Urothelium cell line (cell line): ENCODE measurements at regions not wholly inside any gene's neighbourhood (a gene's known extent, or its start where the extent isn't known, plus 50 kb on each side); places are given as distances from the start of the nearest gene placed in this dataset.
A peak's percentile ranks its signal among the peaks of the same experiment; 100 is the strongest.
"Not testable (repeated sequence)": the region's sequence is repeated elsewhere in the genome, so short reads cannot be mapped to it uniquely, and the experiment has no call there.

ENCODE experiments used
- DNase-seq: peaks from one replicate; pipeline ENCODE4 v3.0.0; 2011; ENCODE audit warnings: low spot score, mixed read lengths
- FAIRE-seq: peaks from 2 replicates; lab custom pipeline; 2011; peaks lifted over from hg19 to GRCh38; lab: Jason Lieb, UNC

GRCh38 chr5:27472871-27473270 is 434.5 kb upstream of the CDH9 start:
- peak; percentile 22 for DNase-seq
- peak; percentile 27 for FAIRE-seq

DNA sequence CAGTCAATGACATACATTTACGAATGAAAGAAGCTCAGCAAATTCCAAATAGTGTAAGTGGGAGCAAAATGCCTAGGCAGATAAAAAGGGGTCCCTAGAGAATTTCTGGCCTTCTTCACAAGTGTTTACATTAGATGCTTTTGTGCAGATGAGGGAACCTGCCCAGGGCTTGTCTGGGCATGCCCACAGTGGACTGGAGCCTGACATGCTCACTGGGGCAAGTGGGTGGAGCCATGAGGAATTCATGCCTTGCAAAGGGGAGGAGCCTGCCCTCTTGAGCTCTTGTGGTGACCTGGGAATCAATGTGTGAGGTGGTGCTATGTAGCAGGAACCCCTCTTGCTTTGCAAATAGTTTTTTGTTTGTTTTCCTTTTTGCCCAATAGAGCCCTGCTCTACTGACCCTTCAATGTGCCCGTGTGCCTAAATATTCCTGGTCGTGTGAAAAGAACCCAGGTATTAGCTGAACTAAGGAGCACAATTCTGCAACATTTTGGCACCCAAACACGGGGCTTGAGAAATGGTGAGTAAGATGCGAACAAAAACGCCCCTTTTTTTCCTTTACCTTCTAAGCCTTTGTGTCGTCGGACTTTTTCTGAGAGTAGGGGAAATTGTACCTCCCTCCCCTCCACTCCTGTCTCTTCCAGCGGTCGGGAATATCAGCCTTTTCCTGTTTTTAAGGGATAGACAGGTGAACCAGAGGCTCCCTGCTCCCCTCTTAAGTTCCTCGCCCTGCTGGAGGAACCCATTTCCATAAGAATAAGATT is 433.8 kb upstream of the CDH9 start:
- DNase-seq, result peak; percentile 93

DNA sequence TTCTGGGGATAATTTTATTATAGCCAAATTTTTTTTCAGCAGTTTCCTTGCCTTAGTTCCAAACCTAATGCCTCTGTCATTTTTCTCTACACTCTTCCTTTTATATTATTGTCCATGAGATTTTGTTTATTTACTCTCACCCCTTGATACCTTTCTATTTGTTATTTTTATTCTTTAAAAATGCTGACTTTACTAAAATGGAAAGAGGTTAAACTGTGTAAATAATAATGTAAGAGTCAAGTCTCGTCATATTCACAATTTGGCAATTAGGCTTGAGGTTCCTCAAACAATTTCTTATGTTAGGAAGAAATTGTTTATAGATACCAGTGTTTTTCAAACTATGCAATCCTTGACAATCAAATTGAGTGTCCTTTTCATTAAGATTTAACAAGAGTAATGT is 428.6 kb upstream of the CDH9 start:
- no peak for FAIRE-seq
- no peak for DNase-seq

More for the DNA sequence above, 433.8 kb upstream of the CDH9 start:
- peak; percentile 40 for FAIRE-seq

GRCh38 chr5:27465140-27465539 is 426.8 kb upstream of the CDH9 start:
- no peak for FAIRE-seq
- no peak for DNase-seq

DNA sequence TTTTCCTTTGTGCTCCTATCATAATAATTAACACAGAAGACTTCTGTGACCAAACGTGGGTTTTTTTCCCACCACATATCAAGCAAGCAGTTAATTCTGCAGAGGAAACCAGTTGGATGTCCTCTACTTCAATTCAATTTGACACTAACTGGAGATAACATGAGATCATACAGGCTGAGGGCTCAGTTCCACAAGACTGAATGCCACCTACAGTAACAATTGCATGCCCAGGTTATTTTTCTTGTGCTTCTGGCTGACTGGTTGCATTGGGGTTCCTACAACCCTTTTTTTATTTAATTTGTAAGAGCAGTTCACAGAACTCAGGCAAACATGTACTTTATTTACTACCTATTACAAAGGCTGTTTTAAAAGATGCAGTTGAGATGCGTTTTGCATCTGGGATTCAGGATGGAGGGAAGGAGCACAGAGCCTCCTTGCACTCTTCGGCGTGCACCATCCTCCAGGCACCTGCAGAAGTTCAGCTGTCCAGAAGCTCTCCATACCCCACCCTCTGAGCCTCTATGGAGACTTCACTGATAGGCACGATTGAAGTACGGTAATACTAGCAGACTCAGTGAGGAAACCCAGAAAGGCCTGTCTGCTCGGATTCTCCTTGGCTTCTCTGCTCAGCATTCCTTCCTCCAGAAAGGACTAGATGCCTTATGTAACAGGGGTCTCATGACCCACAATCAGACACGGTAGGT is 425.2 kb upstream of the CDH9 start:
- DNase-seq (no peak), FAIRE-seq (peak; percentile 5)

GRCh38 chr5:27462936-27463335 is 424.6 kb upstream of the CDH9 start:
- DNase-seq (no peak), FAIRE-seq (peak; percentile 32)

DNA sequence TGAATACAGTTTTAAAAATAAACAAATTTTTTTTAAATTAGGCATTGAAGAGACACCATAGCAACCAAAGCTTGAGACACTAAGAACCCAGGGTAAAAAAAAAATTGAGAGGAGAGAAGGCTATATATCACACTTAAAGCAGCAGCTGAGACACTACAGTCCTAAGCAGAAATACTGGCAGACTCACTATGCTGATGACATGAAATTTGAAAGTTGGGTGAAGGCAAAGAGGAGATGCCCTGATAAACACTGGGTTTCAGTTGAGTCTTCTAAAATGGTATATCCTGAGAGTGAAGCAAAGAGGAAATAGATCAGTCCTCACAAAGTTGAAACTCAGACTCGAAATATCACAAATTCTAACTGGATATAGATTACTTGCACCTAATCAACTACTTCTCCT is 419.9 kb upstream of the CDH9 start:
- FAIRE-seq (no peak), DNase-seq (no peak)

GRCh38 chr5:27451377-27451776 is 413.0 kb upstream of the CDH9 start:
- DNase-seq, result no peak
- FAIRE-seq, result no peak

GRCh38 chr5:27450607-27451006 is 412.2 kb upstream of the CDH9 start:
- DNase-seq (no peak), FAIRE-seq (no peak)

GRCh38 chr5:27439383-27439782 is 401.0 kb upstream of the CDH9 start:
- FAIRE-seq, result peak; percentile 5
- not testable (repeated sequence) for DNase-seq

- DNase-seq (no peak), FAIRE-seq (no peak)
These were observed 399.3 kb upstream of the CDH9 start for GRCh38 chr5:27437594-27438200.

GRCh38 chr5:27434335-27434734 is 395.9 kb upstream of the CDH9 start:
- no peak for FAIRE-seq

GRCh38 chr5:27414099-27414498 is 375.7 kb upstream of the CDH9 start:
- DNase-seq (no peak), FAIRE-seq (no peak)

More at GRCh38 chr5:27434335-27434734, 395.9 kb upstream of the CDH9 start:
- DNase-seq, result no peak

DNA sequence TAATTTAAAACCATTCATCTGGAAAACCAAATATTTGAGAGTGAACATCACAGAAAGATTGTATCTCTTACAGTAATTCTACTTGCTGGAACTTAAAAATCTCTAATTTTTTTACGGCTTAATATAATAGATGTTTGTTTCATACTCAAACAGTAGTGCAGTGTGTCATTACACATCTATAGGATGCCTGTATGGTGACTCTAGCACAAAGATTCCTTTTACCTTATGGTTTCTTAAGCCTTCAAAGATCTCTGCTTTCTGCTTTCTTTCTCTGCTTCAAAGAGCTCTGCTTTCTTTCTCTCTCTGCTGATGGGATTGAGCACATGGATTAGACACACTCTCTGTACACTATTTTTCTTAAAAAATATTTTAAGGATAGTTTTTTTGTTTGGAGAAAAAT is 374.0 kb upstream of the CDH9 start:
- FAIRE-seq, result no peak
- DNase-seq, result no peak

DNA sequence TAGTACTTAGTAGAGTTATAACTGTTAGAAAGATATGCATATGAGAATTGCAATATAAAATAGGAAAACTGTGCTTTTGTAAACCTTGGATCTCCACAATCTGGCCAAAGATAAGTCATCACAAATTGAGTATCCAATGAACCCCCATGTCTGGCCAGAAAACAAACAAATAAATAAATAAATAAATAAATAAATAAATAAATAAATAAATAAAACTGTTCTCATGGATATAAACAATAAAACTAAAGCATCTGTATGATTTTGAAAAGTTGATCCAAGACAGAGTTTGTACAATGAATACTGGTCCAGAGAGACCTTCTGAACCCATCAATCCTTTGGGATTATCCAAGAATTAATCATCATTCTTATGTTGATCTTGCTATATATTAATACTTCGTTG is 367.6 kb upstream of the CDH9 start:
- no peak for FAIRE-seq
- no peak for DNase-seq

- DNase-seq (peak; percentile 17), FAIRE-seq (no peak)
These were observed 365.0 kb upstream of the CDH9 start for GRCh38 chr5:27403243-27403882.

- FAIRE-seq (no peak), DNase-seq (no peak)
These were observed 364.4 kb upstream of the CDH9 start for GRCh38 chr5:27402828-27403227.

- no peak for FAIRE-seq
- DNase-seq, result no peak
These were observed 358.6 kb upstream of the CDH9 start for GRCh38 chr5:27396998-27397397.

- FAIRE-seq (no peak), DNase-seq (no peak)
These were observed 354.3 kb upstream of the CDH9 start for GRCh38 chr5:27392716-27393115.

GRCh38 chr5:27389696-27390095 is 351.3 kb upstream of the CDH9 start:
- no peak for FAIRE-seq

DNA sequence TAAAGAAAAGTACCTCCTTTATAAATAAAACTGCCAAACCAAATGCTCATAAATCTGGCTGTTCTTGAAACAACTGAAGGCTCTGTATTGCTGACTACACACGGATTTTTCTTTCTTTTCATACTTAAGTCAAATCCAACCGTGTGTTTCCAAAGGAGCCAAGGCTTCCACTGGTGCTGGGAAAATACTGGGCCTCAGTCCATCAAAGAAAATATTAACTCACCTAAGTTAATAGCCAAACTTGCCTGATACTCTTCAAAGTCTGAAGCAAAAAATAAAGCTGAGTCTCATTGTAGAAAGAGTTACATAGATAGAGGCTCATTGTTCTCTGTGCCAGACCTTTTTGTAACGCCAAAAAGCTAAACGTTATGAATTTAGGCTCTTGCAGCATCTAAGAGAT is 350.4 kb upstream of the CDH9 start:
- FAIRE-seq (no peak), DNase-seq (no peak)

More at GRCh38 chr5:27389696-27390095, 351.3 kb upstream of the CDH9 start:
- no peak for DNase-seq
